ENCODE measurements at regions not wholly inside any gene's neighbourhood (a gene's known extent, or its start where the extent isn't known, plus 50 kb on each side); places are given as distances from the start of the nearest gene placed in this dataset.

- POLR2A ChIA-PET = no interaction called here
- no peak overlapping the region for H3K4me3 Mint-ChIP-seq
- CTCF ChIA-PET = no interaction called here
- no peak overlapping the region for H3K27ac Mint-ChIP-seq
- peaks cover 40% of the 10 kb centered on the region for H3K9me3 Mint-ChIP-seq
- ATAC-seq (no peak), DNase-seq (ENCODE audit: low spot score) (no peak)
- H3K27me3 Mint-ChIP-seq (ENCODE audit: low read depth) = no peaks in the 10 kb centered on the region
- peaks cover 11% of the 10 kb centered on the region for H3K36me3 Mint-ChIP-seq
- no peaks in the 10 kb centered on the region for H3K4me1 Mint-ChIP-seq
- no peak for TF ChIP-seq RORB (CRISPR knock-in tag; IDR thresholded peaks at IDR 0.05)
- no peak for TF ChIP-seq ZNF263 (CRISPR knock-in tag; IDR thresholded peaks at IDR 0.05; ENCODE audit: low read depth)
- TF ChIP-seq JUN (CRISPR knock-in tag; IDR thresholded peaks at IDR 0.05) = no peak
Observed at GRCh38 chr5:143720689-143721088, 91.3 kb upstream of the HMHB1 start.

GRCh38 chr5:143717400-143717799 is 94.6 kb upstream of the HMHB1 start:
- H3K27ac Mint-ChIP-seq = no peak overlapping the region
- no peak for ATAC-seq

More at GRCh38 chr5:143717400-143717799, 94.6 kb upstream of the HMHB1 start:
- CTCF ChIA-PET = no interaction called here
- no peaks in the 10 kb centered on the region for H3K27me3 Mint-ChIP-seq (ENCODE audit: low read depth)
- H3K4me3 Mint-ChIP-seq = no peak overlapping the region
- POLR2A ChIA-PET = no interaction called here
- no peaks in the 10 kb centered on the region for H3K4me1 Mint-ChIP-seq
- no peak for DNase-seq (ENCODE audit: low spot score)
- H3K9me3 Mint-ChIP-seq = peaks cover 16% of the 10 kb centered on the region
- no peaks in the 10 kb centered on the region for H3K36me3 Mint-ChIP-seq
- TF ChIP-seq FOXK1 (CRISPR knock-in tag; IDR thresholded peaks at IDR 0.05) (no peak), OVOL2 (CRISPR knock-in tag; IDR thresholded peaks at IDR 0.05; ENCODE audit: borderline replicate concordance) (no peak), RORB (CRISPR knock-in tag; IDR thresholded peaks at IDR 0.05) (no peak), E2F1 (CRISPR knock-in tag; IDR thresholded peaks at IDR 0.05) (no peak), NFE2L1 (CRISPR knock-in tag; IDR thresholded peaks at IDR 0.05) (no peak), ZNF263 (CRISPR knock-in tag; IDR thresholded peaks at IDR 0.05; ENCODE audit: low read depth) (no peak), ZNF416 (CRISPR knock-in tag; IDR thresholded peaks at IDR 0.05) (no peak), ZNF232 (CRISPR knock-in tag; IDR thresholded peaks at IDR 0.05) (no peak), GRHL2 (CRISPR knock-in tag; IDR thresholded peaks at IDR 0.05; ENCODE audit: insufficient replicate concordance, severe bottlenecking) (no peak), ERG (CRISPR knock-in tag; IDR thresholded peaks at IDR 0.05) (no peak), SOX15 (CRISPR knock-in tag; IDR thresholded peaks at IDR 0.05) (no peak), ZNF219 (CRISPR knock-in tag; IDR thresholded peaks at IDR 0.05; ENCODE audit: borderline replicate concordance) (no peak), JUN (CRISPR knock-in tag; IDR thresholded peaks at IDR 0.05) (no peak), NFYB (CRISPR knock-in tag; conservative IDR thresholded peaks at IDR 0.05; ENCODE audit: low read depth) (no peak), JAZF1 (CRISPR knock-in tag; IDR thresholded peaks at IDR 0.05) (no peak), MAX (CRISPR knock-in tag; IDR thresholded peaks at IDR 0.05) (no peak)
- TF ChIP-seq, protein P1, sequence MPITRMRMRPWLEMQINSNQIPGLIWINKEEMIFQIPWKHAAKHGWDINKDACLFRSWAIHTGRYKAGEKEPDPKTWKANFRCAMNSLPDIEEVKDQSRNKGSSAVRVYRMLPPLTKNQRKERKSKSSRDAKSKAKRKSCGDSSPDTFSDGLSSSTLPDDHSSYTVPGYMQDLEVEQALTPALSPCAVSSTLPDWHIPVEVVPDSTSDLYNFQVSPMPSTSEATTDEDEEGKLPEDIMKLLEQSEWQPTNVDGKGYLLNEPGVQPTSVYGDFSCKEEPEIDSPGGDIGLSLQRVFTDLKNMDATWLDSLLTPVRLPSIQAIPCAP (CRISPR knock-in tag; IDR thresholded peaks at IDR 0.05) = no peak
- TF ChIP-seq, protein P2, sequence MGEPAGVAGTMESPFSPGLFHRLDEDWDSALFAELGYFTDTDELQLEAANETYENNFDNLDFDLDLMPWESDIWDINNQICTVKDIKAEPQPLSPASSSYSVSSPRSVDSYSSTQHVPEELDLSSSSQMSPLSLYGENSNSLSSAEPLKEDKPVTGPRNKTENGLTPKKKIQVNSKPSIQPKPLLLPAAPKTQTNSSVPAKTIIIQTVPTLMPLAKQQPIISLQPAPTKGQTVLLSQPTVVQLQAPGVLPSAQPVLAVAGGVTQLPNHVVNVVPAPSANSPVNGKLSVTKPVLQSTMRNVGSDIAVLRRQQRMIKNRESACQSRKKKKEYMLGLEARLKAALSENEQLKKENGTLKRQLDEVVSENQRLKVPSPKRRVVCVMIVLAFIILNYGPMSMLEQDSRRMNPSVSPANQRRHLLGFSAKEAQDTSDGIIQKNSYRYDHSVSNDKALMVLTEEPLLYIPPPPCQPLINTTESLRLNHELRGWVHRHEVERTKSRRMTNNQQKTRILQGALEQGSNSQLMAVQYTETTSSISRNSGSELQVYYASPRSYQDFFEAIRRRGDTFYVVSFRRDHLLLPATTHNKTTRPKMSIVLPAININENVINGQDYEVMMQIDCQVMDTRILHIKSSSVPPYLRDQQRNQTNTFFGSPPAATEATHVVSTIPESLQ (CRISPR knock-in tag; IDR thresholded peaks at IDR 0.05) = no peak
- TF ChIP-seq, protein P3, sequence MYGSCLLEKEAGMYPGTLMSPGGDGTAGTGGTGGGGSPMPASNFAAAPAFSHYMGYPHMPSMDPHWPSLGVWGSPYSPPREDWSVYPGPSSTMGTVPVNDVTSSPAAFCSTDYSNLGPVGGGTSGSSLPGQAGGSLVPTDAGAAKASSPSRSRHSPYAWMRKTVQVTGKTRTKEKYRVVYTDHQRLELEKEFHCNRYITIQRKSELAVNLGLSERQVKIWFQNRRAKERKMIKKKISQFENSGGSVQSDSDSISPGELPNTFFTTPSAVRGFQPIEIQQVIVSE (CRISPR knock-in tag; IDR thresholded peaks at IDR 0.05; ENCODE audit: borderline replicate concordance) = no peak
- TF ChIP-seq, protein P4, sequence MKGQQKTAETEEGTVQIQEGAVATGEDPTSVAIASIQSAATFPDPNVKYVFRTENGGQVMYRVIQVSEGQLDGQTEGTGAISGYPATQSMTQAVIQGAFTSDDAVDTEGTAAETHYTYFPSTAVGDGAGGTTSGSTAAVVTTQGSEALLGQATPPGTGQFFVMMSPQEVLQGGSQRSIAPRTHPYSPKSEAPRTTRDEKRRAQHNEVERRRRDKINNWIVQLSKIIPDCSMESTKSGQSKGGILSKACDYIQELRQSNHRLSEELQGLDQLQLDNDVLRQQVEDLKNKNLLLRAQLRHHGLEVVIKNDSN (CRISPR knock-in tag; IDR thresholded peaks at IDR 0.05) = no peak
